HL-60 (cell line): ENCODE measurements at regions not wholly inside any gene's neighbourhood (a gene's known extent, or its start where the extent isn't known, plus 50 kb on each side); places are given as distances from the start of the nearest gene placed in this dataset.

Experiments
- DNase-seq, 2 experiments: peaks; one replicate each; pipeline ENCODE4 v3.0.0-alpha.2; 2010 to 2020; ENCODE audit warnings: low read depth in 1 of 2, low spot score in 1 of 2
- H3K27ac ChIP-seq: fragments of 250-450 bp; sonication (Bioruptor Pico); replicated peaks from 2 replicates; pipeline ENCODE4 v1.5.1; 2020; ENCODE audit warnings: mild to moderate bottlenecking, moderate library complexity
- H3K27me3 ChIP-seq: fragments of 250-450 bp; sonication (Bioruptor Pico); 2 replicates; pipeline ENCODE4 v1.5.1; 2021; ENCODE audit warnings: mild to moderate bottlenecking, moderate library complexity; ENCODE audit not compliant: insufficient read depth, poor library complexity, severe bottlenecking
- H3K4me3 ChIP-seq: replicated peaks from 2 replicates; pipeline ENCODE4 v1.5.1; 2011; ENCODE audit warnings: mild to moderate bottlenecking, control low read depth, low read length; ENCODE audit not compliant: insufficient read depth
- GABPA ChIP-seq: IDR thresholded peaks from 2 replicates; pipeline ENCODE4 v1.6.1; 2012; ENCODE audit warnings: low read depth
- POLR2AphosphoS5 ChIP-seq: IDR thresholded peaks from 2 replicates; pipeline ENCODE4 v1.6.1; 2012; ENCODE audit warnings: low read depth
- SPI1 ChIP-seq: IDR thresholded peaks from 2 replicates; pipeline ENCODE4 v1.6.1; 2012; ENCODE audit warnings: low read depth, mild to moderate bottlenecking, borderline replicate concordance
- TF ChIP-seq, protein P1 (sequence below): IDR thresholded peaks from one replicate; pipeline ENCODE4 v1.5.1; 2011; ENCODE audit warnings: low read length, control low read depth, inconsistent platforms; ENCODE audit not compliant: insufficient read depth
- TF ChIP-seq, protein P2 (sequence below): IDR thresholded peaks from 2 replicates; pipeline ENCODE4 v1.6.1; 2012; ENCODE audit warnings: low read depth; ENCODE audit not compliant: insufficient replicate concordance

DNA sequence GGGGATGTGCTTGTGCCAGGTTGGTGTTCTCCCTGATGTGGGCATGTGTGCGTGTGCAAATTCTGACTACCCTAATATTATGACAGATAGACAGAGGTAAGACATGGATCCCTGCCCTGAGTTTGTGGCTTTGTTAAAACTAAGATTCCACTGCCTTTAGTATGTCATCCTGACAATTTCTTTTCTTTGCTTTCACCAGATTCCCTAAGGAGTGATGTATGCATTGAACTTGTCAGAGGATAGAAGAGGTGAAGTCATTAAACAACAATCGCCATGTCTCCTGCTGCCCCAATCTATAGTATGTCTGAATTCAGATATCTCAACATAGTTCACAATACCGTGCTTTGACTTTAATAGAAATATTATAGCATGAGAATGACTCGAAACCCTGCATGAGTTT is 137.1 kb upstream of the ELAC2 start:
- H3K4me3 ChIP-seq, result no peak overlapping the region
- TF ChIP-seq, protein P1, sequence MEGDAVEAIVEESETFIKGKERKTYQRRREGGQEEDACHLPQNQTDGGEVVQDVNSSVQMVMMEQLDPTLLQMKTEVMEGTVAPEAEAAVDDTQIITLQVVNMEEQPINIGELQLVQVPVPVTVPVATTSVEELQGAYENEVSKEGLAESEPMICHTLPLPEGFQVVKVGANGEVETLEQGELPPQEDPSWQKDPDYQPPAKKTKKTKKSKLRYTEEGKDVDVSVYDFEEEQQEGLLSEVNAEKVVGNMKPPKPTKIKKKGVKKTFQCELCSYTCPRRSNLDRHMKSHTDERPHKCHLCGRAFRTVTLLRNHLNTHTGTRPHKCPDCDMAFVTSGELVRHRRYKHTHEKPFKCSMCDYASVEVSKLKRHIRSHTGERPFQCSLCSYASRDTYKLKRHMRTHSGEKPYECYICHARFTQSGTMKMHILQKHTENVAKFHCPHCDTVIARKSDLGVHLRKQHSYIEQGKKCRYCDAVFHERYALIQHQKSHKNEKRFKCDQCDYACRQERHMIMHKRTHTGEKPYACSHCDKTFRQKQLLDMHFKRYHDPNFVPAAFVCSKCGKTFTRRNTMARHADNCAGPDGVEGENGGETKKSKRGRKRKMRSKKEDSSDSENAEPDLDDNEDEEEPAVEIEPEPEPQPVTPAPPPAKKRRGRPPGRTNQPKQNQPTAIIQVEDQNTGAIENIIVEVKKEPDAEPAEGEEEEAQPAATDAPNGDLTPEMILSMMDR, result no peak
- TF ChIP-seq GABPA (no peak), POLR2AphosphoS5 (no peak), SPI1 (no peak)
- TF ChIP-seq, protein P2, sequence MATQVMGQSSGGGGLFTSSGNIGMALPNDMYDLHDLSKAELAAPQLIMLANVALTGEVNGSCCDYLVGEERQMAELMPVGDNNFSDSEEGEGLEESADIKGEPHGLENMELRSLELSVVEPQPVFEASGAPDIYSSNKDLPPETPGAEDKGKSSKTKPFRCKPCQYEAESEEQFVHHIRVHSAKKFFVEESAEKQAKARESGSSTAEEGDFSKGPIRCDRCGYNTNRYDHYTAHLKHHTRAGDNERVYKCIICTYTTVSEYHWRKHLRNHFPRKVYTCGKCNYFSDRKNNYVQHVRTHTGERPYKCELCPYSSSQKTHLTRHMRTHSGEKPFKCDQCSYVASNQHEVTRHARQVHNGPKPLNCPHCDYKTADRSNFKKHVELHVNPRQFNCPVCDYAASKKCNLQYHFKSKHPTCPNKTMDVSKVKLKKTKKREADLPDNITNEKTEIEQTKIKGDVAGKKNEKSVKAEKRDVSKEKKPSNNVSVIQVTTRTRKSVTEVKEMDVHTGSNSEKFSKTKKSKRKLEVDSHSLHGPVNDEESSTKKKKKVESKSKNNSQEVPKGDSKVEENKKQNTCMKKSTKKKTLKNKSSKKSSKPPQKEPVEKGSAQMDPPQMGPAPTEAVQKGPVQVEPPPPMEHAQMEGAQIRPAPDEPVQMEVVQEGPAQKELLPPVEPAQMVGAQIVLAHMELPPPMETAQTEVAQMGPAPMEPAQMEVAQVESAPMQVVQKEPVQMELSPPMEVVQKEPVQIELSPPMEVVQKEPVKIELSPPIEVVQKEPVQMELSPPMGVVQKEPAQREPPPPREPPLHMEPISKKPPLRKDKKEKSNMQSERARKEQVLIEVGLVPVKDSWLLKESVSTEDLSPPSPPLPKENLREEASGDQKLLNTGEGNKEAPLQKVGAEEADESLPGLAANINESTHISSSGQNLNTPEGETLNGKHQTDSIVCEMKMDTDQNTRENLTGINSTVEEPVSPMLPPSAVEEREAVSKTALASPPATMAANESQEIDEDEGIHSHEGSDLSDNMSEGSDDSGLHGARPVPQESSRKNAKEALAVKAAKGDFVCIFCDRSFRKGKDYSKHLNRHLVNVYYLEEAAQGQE, result no peak
- H3K27ac ChIP-seq, result no peak overlapping the region
- H3K27me3 ChIP-seq, result no peaks in the 10 kb centered on the region
- no peak for DNase-seq

DNA sequence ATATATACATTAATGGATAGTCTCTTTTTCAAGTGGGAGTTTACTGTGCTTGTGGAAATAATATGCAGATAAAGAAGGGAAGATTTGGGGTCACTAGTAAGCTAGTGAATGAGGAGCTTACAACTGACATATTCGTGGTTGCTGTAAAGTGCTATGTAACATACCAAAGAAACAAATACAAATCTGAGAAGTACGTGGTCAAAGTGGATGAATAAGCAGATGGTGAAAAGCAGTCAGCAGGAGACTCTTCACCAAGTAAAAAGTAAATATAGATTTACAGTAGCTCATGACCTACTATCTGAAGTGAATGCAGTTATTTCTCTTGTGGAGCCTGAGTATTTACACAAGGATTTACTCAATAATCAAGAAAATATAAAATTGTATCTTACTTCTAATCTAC is 136.6 kb upstream of the ELAC2 start:
- no peak for DNase-seq
- Histone ChIP-seq H3K27ac (no peak overlapping the region), H3K4me3 (no peak overlapping the region), H3K27me3 (no peaks in the 10 kb centered on the region)
- TF ChIP-seq, protein P2, result no peak
- TF ChIP-seq GABPA, result no peak
- TF ChIP-seq, protein P1, result no peak
- no peak for TF ChIP-seq SPI1
- TF ChIP-seq POLR2AphosphoS5, result no peak

DNA sequence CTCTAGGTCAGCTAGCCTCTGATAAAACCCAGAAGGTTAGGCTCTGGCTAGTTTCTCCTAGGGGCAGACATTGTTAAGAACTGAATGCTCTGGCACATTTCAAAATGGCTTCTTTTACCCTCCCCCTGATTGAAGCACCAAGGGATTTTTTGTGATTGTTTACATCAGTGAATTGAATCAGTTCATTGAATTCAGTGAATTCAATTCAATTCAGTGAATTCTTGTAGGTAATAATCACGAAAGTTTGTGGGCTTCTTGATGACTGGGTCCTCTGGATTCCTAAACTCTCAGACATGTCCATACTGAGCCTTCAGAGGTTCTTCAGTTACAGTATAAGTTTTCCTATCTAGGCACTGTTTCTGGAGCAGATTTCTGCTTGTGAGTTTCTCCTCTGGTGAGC is 135.2 kb upstream of the ELAC2 start:
- no peak for TF ChIP-seq SPI1
- TF ChIP-seq, protein P2, result no peak
- no peak for TF ChIP-seq POLR2AphosphoS5
- TF ChIP-seq, protein P1, result no peak
- no peak for TF ChIP-seq GABPA
- H3K27ac ChIP-seq, result no peak overlapping the region
- H3K27me3 ChIP-seq, result no peaks in the 10 kb centered on the region
- H3K4me3 ChIP-seq, result no peak overlapping the region
- no peak for DNase-seq
